MM.1S (cell line): ENCODE measurements at regions not wholly inside any gene's neighbourhood (a gene's known extent, or its start where the extent isn't known, plus 50 kb on each side); places are given as distances from the start of the nearest gene placed in this dataset.

Experiments used
- CTCF ChIP-seq: fragments of 300-600 bp; sonication (generic); IDR thresholded peaks from 2 replicates; pipeline ENCODE4 v1.5.1; 2016; ENCODE audit warnings: antibody characterized with exemption, low read length, mixed read lengths
- EZH2 ChIP-seq: fragments of 300-600 bp; sonication (generic); optimal IDR thresholded peaks from 2 replicates; pipeline ENCODE3; 2017; ENCODE audit warnings: low read depth, mild to moderate bottlenecking, antibody characterized with exemption, low read length, mixed read lengths
- EZH2phosphoT487 ChIP-seq: fragments of 300-600 bp; sonication (generic); IDR thresholded peaks from 2 replicates; pipeline ENCODE4 v1.6.1; 2018; ENCODE audit warnings: antibody characterized with exemption, low read length

- no peak for TF ChIP-seq CTCF
- no peak for TF ChIP-seq EZH2
- no peak for TF ChIP-seq EZH2phosphoT487
These were observed 170.7 kb downstream of the GASK1B start for GRCh38 chr4:158002173-158002572.
